ENCODE measurements at regions not wholly inside any gene's neighbourhood (a gene's known extent, or its start where the extent isn't known, plus 50 kb on each side); places are given as distances from the start of the nearest gene placed in this dataset.
A peak's percentile ranks its signal among the peaks of the same experiment; 100 is the strongest.

DNA sequence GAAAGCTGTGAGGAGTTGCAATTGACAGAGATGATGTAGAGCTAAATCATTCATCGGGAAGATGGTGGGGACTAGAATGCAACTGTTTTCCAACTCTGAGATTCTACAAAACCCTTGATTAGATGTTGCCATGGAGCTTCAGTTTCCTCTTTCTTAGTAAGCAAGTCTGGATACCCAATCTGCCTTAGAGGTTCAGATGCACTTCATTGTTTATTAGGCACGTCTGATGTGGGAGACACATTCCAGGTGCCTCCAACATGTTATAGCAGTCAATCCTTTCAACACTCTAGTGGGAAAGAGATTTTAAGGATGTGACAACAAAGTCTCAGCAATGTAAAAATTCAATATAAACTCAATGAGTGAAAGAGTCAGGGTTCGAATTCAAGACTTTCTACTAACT lies 291.3 kb upstream of the PHYHIPL start:
- DNase-seq (ENCODE audit: low read depth, low spot score) = no peak

DNA sequence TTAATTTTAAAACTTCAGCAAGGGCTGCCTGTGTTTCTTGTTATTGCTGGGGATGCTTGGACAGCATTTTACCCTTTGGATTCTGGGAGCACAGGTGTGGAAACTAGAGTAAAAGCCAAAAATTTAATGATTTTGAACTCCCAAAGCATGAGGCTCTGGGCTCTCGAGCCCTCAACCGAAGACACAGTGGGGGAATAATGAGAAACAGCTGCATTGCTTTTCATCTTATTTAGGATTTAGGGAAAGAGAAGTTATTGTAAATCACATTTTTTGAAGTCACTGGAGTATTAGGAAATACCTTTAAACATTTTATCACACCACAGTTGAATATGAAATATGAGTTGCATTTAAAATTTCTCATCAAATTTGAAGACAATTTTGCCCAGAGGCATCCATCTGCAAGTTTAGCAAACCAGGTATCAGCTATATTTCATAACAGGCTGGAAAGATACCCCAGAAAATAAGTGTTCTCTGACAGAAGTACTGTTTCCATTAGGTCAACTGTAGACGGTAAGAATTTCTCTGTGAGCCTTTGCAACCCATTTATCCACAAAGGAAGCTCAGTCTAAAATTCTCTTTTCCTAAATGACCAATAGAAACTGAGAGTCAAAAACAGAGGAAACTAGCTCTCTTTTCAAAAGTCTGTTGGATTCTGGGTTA lies 290.6 kb upstream of the PHYHIPL start:
- no peak for DNase-seq (ENCODE audit: low read depth, low spot score)

DNA sequence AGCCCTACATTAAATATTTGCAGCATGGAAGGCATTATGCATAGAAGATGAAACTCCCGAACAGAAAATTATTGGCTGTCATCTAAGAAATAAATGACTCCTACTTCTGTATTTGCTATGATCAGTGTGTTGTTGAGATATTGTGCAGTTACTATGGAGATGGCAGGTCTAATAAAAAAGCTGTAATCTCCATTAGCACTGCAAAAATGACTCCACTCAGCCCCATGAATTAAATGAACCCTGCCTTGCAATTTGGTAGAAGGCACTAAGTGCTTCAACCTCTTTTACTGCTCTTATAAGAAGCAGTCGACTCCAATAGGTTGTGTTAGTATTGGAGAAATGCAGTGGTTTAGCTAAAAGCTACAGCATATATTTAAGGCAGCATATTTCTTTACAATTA lies 290.0 kb upstream of the PHYHIPL start:
- no peak for DNase-seq (ENCODE audit: low read depth, low spot score)

DNA sequence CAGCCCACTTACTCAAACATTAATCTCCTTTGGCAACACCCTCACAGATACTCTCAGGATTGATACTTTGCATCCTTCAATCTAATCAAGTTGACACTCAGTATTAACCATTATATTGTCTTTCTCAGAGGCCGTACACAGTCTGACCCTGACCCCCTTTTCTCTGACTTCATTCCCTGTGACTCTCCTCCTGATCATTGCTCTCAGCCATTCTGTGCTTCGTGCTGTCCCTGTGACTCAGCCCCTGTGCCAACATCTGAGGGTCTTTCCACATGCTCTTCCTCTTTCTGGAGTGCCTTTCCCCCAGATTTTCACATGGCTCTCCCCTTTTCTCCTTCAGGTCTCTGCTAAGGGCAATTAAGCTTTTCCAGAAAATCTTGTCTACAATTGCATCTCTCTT lies 289.0 kb upstream of the PHYHIPL start:
- no peak for DNase-seq (ENCODE audit: low read depth, low spot score)

DNA sequence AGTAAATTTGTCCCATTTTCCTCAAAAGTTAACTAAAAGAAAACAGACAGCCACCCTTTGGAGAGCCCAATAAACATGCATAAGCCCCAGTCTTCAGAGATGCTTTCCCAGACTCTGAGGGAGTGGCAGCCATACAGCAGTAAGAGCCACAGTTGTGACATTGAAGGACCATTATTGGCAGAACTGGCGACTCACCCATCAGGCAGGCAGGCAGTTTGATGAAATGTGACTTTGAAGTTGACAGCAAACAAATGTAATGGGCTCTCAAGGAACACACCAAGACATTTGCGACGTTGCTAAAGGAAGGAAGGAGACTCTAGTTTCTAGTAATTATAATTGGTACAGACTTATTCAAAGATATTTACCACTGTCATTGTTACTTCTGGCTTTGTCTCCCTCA lies 287.5 kb upstream of the PHYHIPL start:
- DNase-seq (ENCODE audit: low read depth, low spot score) = no peak

DNA sequence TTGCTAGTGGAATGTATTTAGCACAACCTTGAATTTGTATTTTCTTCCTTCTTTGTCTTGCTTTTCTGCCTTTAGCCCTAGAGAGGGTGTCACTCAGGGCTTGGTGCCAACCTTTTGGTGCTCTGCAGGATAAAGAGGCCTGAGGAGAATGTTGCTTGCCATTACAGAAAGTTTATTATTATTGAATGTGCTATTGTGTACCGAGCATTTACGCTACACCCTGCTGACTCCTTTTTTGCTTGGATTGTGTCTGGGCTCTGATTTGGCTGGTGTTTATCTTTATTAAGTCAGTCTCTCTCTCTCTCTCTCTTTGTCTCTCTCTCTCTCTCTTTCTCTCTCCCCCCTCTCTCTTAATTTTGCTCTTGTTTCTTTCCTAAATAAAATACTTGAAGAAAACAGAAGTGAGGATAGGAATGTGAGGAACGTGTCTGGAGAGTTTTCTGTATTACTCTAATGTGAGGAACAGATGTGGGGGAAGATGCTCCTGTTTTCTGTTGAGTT lies 284.4 kb upstream of the PHYHIPL start:
- DNase-seq (ENCODE audit: low read depth, low spot score) = peak; percentile 18

DNA sequence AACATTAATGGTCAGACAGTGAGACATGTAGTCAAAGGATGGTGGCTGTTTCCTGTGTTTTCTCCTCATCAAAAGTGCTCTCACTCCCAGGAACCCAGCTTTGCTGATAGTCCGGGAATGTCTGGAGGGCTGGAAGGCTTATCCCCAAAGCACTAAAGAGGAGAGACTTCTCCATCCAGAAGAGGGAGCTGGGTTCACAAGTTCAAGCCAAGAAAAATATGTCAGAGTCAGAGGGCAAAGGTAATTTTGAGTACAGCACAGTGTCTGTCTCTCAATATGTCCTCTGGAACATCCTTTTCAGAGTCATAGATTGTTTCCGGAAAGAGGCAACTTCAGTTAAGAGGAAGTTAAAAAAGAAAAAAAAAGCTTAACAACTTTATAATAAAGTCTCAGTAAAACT lies 281.5 kb upstream of the PHYHIPL start:
- DNase-seq (ENCODE audit: low read depth, low spot score) = no peak

DNA sequence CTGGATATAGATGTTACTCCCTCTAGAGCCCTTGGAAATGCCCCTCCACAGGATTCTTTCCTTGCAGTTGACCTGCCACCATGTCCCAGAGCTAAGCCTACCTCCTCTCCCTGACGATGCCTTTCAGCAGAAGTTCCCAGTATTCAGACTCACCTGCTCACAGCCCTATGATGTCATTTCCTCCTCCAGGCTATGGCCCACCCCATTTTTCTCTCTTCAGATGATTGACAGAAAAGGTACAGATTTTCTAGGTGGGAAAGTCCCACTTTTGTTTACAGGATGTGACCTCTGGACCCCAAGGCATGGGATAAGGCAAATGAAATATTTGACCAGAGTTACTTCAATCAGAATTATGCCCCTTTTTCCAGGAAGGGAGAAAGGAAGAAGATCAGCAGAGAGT lies 280.2 kb upstream of the PHYHIPL start:
- no peak for DNase-seq (ENCODE audit: low read depth, low spot score)

DNA sequence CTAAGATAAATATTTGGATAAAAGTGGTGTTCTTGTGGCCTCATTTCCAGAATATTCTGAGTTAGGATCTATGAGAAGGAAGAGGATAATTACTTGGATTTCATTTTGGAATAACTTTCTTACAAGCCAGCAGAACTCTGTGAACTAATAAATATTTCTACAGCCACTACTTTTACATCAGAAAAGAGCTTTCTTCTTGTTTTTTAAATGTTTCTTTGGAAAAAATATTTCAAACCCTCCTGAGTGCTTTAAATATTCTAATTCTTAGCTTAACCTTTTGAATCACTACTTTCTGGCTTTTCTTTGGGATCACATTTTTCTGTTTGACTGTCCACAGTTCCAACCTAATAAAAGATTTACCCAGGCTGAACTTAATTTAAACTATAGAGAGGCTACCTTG lies 279.2 kb upstream of the PHYHIPL start:
- no peak for DNase-seq (ENCODE audit: low read depth, low spot score)

DNA sequence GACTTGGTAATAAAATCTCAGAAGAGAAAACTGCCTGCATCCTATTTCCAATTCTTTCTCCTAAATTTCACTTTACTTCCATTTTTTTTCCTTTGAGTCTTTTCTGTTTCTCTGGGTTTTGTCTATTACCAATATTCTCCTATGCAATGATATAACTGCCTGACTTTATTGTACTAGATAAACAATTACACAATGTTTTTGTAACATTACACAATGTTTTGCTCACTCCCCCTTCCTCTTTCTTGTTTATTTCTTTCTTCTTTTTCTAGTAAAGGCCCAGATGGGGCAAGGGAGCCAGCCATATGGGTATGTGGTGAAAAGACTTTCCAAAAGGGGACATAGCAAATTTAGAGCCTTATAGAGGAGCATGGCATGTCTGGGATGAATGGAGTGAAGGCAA lies 278.7 kb upstream of the PHYHIPL start:
- DNase-seq (ENCODE audit: low read depth, low spot score) = no peak

DNA sequence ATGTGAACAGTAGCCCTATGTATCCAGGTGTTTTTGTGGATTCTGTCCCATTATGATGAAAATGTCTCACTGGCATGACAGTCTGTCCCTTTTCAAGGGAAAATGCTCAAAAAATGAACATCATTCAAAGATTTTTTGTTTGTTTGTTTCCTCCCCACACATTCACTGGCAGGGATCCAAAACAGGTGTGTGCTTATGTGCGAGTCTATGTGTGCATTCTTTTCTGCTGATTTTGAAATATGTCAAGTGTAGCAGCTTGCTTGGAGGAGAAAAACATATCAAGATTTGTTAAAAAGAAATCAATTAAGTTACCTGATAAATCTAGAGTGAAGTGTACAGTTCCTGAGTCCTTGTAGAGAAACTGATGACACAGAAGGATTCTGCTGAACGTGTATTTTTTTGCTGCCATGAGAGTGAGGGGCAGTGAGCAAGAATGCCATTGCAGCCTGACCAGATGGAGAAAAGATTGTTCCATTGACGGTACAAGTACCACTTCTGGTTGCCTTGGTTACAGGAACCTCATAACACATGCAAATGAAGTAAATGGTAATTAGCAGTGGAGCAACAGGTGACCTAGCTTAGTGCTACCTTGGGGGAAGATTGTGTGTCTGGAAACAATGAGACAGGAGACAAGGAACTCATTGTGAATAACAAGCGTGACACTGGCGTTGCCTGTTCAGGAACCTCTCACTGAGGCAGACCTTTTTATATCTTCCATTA lies 277.4 kb upstream of the PHYHIPL start:
- no peak for DNase-seq (ENCODE audit: low read depth, low spot score)

DNA sequence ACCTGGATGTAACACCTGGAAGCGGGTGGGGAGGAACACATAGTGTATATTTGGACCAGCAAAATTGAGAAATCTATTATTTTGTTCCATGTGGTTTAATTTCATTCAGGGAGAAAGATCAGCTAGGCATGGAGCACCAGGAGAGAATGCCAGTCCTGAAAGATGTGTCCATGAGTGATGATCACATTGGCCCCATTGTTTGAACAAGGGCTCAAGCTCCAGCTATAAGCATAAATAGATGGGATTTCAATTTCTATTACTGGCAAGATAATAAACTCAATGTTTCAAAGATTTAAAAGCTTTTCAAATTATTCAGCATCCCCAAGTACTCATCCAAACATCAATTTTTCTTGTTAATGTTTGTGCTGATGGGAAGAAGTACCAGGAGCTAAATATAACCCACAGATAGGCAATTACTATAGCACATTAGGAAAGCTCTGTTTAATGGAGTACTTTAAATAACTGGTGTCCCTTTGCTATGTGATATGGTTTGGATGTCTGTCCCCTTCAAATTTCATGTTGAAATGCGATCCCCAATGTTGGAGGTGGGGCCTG lies 275.3 kb upstream of the PHYHIPL start:
- DNase-seq (ENCODE audit: low read depth, low spot score) = no peak

DNA sequence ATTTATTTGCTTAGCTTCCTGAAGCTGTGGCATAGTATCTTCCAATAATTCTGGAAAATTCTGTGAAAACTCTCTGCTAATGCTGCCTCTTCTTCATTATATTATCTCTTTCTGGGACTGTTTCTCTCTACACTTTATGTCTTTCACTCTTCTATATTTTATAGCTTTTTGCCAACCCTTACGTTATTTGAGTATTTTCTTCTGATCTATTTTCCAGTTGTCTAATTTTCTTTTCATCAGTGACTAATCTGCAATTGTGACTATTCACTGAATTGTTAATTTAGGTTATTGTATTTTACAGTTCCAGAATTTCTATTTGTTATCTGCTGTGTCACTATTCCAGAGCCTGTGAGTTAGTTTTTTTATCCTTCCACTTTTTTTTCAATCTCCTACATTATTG lies 273.4 kb upstream of the PHYHIPL start:
- no peak for DNase-seq (ENCODE audit: low read depth, low spot score)

DNA sequence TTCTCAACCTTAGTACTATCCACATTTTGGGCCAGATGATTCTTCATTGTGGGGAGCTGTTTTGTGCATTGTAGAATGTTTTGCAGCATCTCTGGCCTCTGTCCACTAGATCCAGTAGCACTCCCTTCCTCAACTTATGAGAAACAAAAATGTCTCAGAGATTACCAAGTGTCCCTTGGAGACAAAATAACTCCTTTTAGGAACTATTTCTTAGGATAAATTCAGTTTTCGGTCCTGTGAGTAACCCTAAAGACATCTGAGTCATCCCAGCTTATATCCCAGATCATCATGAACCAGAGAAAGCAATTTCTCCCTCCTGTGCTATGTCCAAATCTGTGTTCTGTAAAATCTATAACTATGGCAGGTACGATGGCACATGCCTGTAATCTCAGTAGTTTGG lies 266.6 kb upstream of the PHYHIPL start:
- DNase-seq (ENCODE audit: low read depth, low spot score) = no peak

DNA sequence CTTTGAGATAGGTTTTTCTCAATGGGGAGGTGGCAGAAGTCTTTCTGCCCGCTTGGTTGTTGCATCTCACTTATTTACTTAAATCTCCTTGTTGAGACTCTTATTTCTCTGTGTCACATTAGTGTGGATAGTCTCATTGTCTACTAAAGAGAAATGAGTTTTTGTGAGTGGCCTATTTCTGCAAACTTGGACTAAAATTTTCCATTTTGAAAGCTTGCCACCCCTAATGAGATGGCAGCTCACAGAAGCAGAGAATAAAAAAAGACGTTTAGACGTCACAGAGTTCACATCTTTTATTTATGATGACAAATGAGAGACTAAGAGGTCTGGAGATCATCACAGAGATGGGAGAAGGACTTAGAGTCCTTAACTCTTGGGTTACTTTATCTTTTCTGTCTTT lies 262.7 kb upstream of the PHYHIPL start:
- no peak for DNase-seq (ENCODE audit: low read depth, low spot score)

DNA sequence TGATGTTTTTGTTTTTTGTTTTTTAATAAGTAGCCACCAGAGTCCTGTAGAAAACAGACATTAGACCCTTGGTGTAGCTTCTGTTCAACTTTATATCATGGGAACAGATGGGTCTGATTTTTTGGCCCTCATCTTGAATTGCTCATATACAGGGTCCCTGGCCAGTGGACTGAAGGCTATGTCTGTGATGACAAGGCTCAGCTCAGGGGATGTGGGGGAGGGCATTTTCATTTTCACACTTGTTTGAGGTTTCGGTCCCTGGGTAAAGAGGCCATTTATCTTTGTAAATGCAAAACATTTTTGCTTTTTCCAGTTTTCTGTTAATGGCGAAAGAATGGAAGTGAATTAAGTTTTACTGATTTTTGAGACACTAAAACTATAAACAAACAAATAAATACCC lies 257.6 kb upstream of the PHYHIPL start:
- no peak for DNase-seq (ENCODE audit: low read depth, low spot score)

DNA sequence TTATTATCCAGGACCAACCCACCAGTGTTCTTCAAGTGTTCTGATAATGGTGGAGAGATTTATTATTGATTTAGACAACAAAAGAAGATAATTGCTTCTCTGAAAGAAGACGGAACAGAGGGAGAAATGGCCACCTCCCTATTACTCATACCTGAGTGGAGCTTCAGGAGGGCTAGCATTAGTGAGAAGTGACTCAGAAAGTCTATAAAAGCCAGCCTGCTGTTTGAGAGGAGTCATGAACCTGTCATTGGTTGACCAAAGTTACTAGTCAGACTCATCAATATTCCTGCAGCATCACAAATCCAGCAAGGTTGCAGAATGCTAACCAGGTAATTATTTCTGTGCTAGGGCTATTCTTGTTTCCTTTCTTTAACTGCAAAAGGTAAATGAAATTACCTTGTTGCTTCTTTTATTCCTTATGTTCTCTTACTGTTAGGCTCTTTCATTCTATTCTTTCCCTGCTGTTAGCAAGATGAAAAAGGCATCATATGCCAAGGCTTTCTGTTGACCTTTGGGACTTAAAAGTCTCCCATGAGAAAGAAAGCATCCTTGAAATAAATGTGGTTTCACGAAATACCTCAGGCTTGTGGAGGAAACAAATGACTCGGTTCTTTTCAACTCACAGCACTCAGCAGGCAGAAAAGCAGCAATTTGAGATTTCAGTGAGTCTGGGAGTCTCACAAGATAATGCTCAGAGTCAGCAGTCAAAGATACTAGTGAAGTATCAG lies 256.4 kb upstream of the PHYHIPL start:
- DNase-seq (ENCODE audit: low read depth, low spot score) = peak; percentile 82

DNA sequence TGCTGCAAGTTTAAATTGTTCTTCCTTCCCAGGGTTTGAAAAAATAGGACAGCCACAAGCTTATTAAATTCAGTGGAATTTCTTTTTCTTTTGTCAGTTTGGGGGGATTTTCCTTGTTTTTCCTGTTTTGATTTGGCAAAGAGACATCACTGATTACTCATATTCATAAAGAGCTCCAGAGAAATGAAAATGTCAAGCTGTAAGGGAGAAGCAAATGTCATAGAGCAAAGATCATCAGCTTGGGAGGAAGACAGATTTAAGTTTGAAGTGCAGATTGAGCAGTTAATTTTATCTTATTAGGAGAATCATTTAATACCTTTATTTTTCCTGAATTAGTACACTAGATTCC lies 255.8 kb upstream of the PHYHIPL start:
- DNase-seq (ENCODE audit: low read depth, low spot score) = no peak

DNA sequence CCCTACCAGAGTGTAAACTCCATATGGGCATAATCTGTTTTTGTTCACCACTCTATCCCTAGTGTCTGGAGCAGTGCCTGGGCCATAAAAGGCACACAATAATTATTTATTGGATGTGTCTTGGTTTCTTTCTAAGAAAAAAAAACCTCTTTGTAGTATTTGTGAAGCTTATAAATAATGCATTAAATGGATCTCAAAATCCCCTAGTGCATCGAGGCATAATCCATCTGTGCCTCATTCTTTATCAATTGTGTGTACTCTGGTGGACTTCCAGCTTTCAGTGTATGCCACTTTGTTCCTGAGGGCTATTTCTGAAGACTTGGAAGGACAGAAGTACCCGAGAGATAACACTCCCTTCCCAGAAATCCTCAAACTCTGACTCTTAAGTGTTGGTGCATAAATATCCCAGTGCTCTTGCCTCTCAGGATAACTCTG lies 255.0 kb upstream of the PHYHIPL start:
- no peak for DNase-seq (ENCODE audit: low read depth, low spot score)

DNA sequence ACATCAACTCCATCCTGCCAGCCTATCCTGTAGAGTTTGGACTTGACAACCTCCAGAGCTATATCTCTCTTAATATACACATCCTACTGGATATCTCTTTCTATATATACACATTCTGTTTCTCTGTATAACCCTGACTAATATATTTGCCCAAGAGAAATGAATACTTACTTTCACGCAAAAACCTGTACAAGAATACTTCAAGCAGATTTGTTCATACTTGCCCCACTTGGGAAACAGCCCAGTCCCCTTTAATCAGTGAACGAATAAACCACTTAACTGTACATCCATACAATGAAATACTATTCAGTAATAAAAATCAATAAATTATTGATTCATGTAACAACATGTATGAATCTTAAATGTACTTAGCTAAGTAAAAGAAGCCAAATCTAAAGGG lies 251.1 kb upstream of the PHYHIPL start:
- no peak for DNase-seq (ENCODE audit: low read depth, low spot score)

DNA sequence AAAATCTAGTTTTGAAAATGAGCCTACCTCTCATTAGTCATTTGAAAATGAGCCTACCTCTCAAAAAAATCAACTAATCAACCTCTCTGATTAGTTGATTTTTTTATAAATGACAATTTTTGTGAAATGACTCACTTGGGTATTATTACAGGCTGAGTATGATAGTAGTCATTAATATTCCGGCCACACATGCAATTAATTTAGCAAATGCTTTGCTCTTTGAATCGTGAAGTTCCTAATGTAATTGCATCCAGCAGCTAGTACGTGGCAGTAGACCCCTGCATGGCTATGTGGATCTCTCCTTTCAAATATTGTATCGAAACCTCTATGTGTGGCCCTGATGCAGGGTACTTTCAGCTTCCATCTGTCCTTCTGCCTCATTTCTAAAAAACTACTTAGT lies 245.9 kb upstream of the PHYHIPL start:
- no peak for DNase-seq (ENCODE audit: low read depth, low spot score)

DNA sequence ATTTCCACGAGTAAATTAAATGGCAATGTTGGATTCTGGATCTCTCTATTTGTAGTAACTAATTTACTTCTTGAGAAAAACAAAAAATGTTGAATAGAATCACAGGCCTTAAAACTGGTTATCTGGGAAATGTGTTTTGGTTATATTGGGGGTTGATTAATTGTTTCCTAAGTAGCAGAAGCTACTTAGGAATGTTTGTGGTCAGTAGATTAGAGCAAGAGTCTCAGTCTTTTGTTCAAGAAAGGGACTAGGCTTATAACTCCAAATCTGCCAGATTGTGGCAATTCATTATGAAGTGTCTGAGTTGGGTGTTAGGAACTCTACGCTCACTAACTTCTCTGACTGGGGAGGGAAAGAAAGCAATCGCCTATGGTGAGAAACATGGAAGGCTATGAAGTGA lies 244.3 kb upstream of the PHYHIPL start:
- DNase-seq (ENCODE audit: low read depth, low spot score) = no peak

Data from brain pericyte (primary cell).